LNCAP (cell line): ENCODE measurements at regions not wholly inside any gene's neighbourhood (a gene's known extent, or its start where the extent isn't known, plus 50 kb on each side); places are given as distances from the start of the nearest gene placed in this dataset.
A peak's percentile ranks its signal among the peaks of the same experiment; 100 is the strongest.

Source experiments
- CTCF ChIP-seq: fragments of 450-650 bp; IDR thresholded peaks from 2 replicates; pipeline ENCODE4 v1.5.1; 2017; ENCODE audit warnings: mild to moderate bottlenecking

- TF ChIP-seq CTCF: no peak
Measured at GRCh38 chr16:7027401-7027800, 305.2 kb upstream of the RBFOX1 start.

DNA sequence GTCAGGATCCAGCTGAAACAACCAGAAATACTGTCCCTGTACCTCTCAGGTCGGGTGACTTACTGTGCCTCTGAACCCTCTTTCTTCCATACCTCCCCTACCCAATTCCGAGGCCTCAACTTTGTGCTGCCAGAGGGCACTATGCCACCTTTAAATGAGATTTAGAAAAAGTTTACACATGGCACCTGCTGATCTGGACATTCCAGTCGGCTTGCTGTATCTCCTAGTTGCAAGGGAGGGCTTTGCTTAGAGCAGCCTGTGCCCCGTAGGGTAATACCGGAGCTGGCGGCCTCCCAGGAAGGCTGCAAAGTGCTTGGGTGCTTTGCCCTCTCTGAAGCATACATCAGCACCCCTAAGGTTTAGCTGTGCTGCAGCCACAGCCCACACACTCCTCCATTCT is 306.0 kb upstream of the RBFOX1 start:
- no peak for TF ChIP-seq CTCF

- TF ChIP-seq CTCF: peak; percentile 82
Measured at GRCh38 chr16:7025616-7026190, 306.9 kb upstream of the RBFOX1 start.

DNA sequence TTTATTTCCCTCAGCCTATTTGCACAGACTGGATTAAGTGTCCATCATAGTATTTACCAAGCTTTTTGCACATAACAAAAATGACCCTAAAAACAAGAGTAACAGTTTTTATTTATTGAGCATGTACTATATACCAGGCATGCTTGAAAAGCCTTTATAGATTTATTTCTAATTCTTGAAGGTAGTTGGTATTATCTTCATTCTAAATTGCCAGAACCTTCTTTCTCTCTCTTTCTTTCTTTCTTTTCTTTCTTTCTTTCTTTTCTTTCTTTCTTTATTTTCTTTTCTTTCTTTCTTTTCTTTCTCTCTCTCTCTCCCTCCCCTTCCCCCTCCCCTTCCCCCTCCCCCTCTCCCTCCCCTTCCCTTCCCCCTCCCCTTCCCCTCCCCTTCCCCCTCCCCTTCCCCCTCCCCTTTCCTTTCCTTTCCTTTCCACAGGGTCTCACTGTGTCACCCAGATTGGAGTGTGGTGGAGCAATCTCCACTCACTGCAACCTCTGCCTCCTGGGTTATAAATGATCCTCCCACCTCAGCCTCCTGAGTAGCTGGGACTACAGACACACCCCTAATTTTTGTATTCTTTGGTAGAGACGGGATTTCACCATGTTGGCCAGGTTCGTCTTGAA is 310.9 kb upstream of the RBFOX1 start:
- no peak for TF ChIP-seq CTCF

GRCh38 chr16:7017006-7017662 is 315.5 kb upstream of the RBFOX1 start:
- TF ChIP-seq CTCF: no peak

DNA sequence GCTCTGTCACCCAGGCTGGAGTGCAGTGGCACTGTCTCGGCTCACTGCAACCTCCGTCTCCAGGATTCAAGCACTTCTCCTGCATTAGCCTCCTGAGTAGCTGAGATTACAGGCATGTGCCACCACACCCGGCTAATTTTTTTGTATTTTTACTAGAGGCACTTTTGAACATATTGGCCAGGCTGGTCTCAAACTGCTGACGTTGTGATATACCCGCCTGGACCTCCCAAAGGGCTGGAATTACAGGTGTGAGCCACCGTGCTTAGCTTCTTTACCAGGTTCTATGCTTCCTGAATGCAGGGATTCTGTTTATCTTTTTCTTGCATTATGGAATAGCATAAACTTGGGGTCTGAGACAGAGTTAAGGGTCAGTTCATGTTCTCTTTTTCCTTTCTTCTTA is 317.9 kb upstream of the RBFOX1 start:
- no peak for TF ChIP-seq CTCF

DNA sequence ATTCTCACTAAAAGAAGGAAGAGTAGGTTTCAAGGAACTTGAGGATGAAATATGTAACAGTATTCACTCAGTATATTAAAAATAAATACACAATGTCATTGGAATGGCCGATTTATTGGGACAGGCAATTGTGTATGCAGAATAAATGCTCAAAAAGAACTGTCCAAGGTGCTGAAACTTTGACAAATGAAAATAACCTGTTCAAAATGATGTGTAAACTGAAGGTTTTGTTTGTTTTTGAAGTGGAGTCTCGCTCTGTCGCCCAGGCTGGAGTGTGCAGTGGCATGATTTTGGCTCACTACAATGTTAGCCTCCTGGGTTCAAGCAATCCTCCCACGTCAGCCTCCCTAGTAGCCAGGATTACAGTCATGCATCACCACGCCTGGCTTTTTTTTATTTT is 318.7 kb upstream of the RBFOX1 start:
- no peak for TF ChIP-seq CTCF
